NOMO-1 (cell line): ENCODE measurements at regions not wholly inside any gene's neighbourhood (a gene's known extent, or its start where the extent isn't known, plus 50 kb on each side); places are given as distances from the start of the nearest gene placed in this dataset.

Experiments used
- DNase-seq, 2 experiments: peaks; one replicate each; lab custom pipeline; 2025; ENCODE audit not compliant: unreplicated experiment in 2 of 2; lab: John Stamatoyannopoulos, UW

GRCh38 chr11:91825777-91826176 is 398.8 kb upstream of the FAT3 start:
- no peak for DNase-seq

- DNase-seq: no peak
Measured at GRCh38 chr11:91823252-91823830, 401.3 kb upstream of the FAT3 start.

- DNase-seq: no peak
Measured at GRCh38 chr11:91822805-91823204, 401.8 kb upstream of the FAT3 start.

GRCh38 chr11:91820709-91821108 is 403.9 kb upstream of the FAT3 start:
- no peak for DNase-seq

- DNase-seq: no peak
Measured at GRCh38 chr11:91819777-91820176, 404.8 kb upstream of the FAT3 start.

- DNase-seq: no peak
Measured at GRCh38 chr11:91819195-91819594, 405.4 kb upstream of the FAT3 start.

- DNase-seq: no peak
Measured at GRCh38 chr11:91817996-91818395, 406.6 kb upstream of the FAT3 start.

- DNase-seq: no peak
Measured at GRCh38 chr11:91813263-91813662, 411.4 kb upstream of the FAT3 start.

GRCh38 chr11:91810871-91811270 is 413.7 kb upstream of the FAT3 start:
- DNase-seq: no peak

- no peak for DNase-seq
Measured at GRCh38 chr11:91805293-91805692, 419.3 kb upstream of the FAT3 start.

- DNase-seq: no peak
Measured at GRCh38 chr11:91804042-91804441, 420.6 kb upstream of the FAT3 start.

GRCh38 chr11:91802475-91802874 is 422.1 kb upstream of the FAT3 start:
- no peak for DNase-seq

GRCh38 chr11:91800208-91800914 is 424.3 kb upstream of the FAT3 start:
- DNase-seq: no peak

- no peak for DNase-seq
Measured at GRCh38 chr11:91798240-91798639, 426.4 kb upstream of the FAT3 start.

GRCh38 chr11:91796999-91797398 is 427.6 kb upstream of the FAT3 start:
- no peak for DNase-seq

- DNase-seq: no peak
Measured at GRCh38 chr11:91795139-91795887, 429.3 kb upstream of the FAT3 start.

- no peak for DNase-seq
Measured at GRCh38 chr11:91794146-91794545, 430.5 kb upstream of the FAT3 start.

GRCh38 chr11:91792779-91793262 is 431.8 kb upstream of the FAT3 start:
- no peak for DNase-seq

- no peak for DNase-seq
Measured at GRCh38 chr11:91791171-91791468, 433.5 kb upstream of the FAT3 start.

- no peak for DNase-seq
Measured at GRCh38 chr11:91790346-91791170, 434.1 kb upstream of the FAT3 start.

GRCh38 chr11:91788764-91789163 is 435.9 kb upstream of the FAT3 start:
- no peak for DNase-seq
